ENCODE measurements at regions not wholly inside any gene's neighbourhood (a gene's known extent, or its start where the extent isn't known, plus 50 kb on each side); places are given as distances from the start of the nearest gene placed in this dataset.

GRCh38 chr22:23511627-23512347 is 68.3 kb downstream of the IGLL1 start:
- no peaks in the 10 kb centered on the region for H3K36me3 Mint-ChIP-seq (ENCODE audit: insufficient read depth, unreplicated experiment)
- no TSS peak for BruUV-seq (replicated peaks)
- intact Hi-C loops (cut with micrococcal nuclease), result no loop called here
- peaks cover 21% of the 10 kb centered on the region for H3K27me3 Mint-ChIP-seq (ENCODE audit: insufficient read depth, unreplicated experiment)
- no peak for DNase-seq (ENCODE audit: unreplicated experiment)
- TF ChIP-seq CTCF (IDR thresholded peaks at IDR 0.05; ENCODE audit: unreplicated experiment), result no peak
- H3K9me3 Mint-ChIP-seq (ENCODE audit: unreplicated experiment), result no peaks in the 10 kb centered on the region
- no peak overlapping the region for H3K27ac Mint-ChIP-seq (ENCODE audit: low read depth, unreplicated experiment)
- POLR2A ChIA-PET, result no interaction called here
- no peaks in the 10 kb centered on the region for H3K4me1 Mint-ChIP-seq (ENCODE audit: insufficient read depth, unreplicated experiment)
- CTCF ChIA-PET, result interaction anchor here (0.6 kb wide), 1 partner anchor 358 kb away, joined by 3 read pairs; no protein-coding TSS in a partner anchor
- H3K4me3 Mint-ChIP-seq (ENCODE audit: unreplicated experiment), result no peak overlapping the region

GRCh38 chr22:23509571-23510302 is 70.4 kb downstream of the IGLL1 start:
- DNase-seq (ENCODE audit: unreplicated experiment), result no peak
- H3K27me3 Mint-ChIP-seq (ENCODE audit: insufficient read depth, unreplicated experiment), result peaks cover 25% of the 10 kb centered on the region
- no peak overlapping the region for H3K27ac Mint-ChIP-seq (ENCODE audit: low read depth, unreplicated experiment)
- ChIA-PET POLR2A (no interaction called here), CTCF (no interaction called here)
- H3K4me3 Mint-ChIP-seq (ENCODE audit: unreplicated experiment), result no peak overlapping the region
- H3K9me3 Mint-ChIP-seq (ENCODE audit: unreplicated experiment), result no peaks in the 10 kb centered on the region
- H3K36me3 Mint-ChIP-seq (ENCODE audit: insufficient read depth, unreplicated experiment), result no peaks in the 10 kb centered on the region
- no TSS peak for BruUV-seq (replicated peaks)
- intact Hi-C loops (cut with micrococcal nuclease), result no loop called here
- no peak for TF ChIP-seq CTCF (IDR thresholded peaks at IDR 0.05; ENCODE audit: unreplicated experiment)
- H3K4me1 Mint-ChIP-seq (ENCODE audit: insufficient read depth, unreplicated experiment), result no peaks in the 10 kb centered on the region

GRCh38 chr22:23504516-23504915 is 75.6 kb downstream of the IGLL1 start:
- Mint-ChIP-seq H3K27ac (ENCODE audit: low read depth, unreplicated experiment) (no peak overlapping the region), H3K9me3 (ENCODE audit: unreplicated experiment) (no peaks in the 10 kb centered on the region), H3K36me3 (ENCODE audit: insufficient read depth, unreplicated experiment) (no peaks in the 10 kb centered on the region), H3K27me3 (ENCODE audit: insufficient read depth, unreplicated experiment) (peaks cover 39% of the 10 kb centered on the region), H3K4me1 (ENCODE audit: insufficient read depth, unreplicated experiment) (no peaks in the 10 kb centered on the region), H3K4me3 (ENCODE audit: unreplicated experiment) (no peak overlapping the region)
- ChIA-PET POLR2A (interaction anchor here (0.9 kb wide), 1 partner anchor 93 kb away, joined by 3 read pairs; no protein-coding TSS in a partner anchor), CTCF (no interaction called here)
- intact Hi-C loops (cut with micrococcal nuclease), result no loop called here
- TF ChIP-seq CTCF (IDR thresholded peaks at IDR 0.05; ENCODE audit: unreplicated experiment), result no peak
- DNase-seq (ENCODE audit: unreplicated experiment), result no peak
- no TSS peak for BruUV-seq (replicated peaks)

DNA sequence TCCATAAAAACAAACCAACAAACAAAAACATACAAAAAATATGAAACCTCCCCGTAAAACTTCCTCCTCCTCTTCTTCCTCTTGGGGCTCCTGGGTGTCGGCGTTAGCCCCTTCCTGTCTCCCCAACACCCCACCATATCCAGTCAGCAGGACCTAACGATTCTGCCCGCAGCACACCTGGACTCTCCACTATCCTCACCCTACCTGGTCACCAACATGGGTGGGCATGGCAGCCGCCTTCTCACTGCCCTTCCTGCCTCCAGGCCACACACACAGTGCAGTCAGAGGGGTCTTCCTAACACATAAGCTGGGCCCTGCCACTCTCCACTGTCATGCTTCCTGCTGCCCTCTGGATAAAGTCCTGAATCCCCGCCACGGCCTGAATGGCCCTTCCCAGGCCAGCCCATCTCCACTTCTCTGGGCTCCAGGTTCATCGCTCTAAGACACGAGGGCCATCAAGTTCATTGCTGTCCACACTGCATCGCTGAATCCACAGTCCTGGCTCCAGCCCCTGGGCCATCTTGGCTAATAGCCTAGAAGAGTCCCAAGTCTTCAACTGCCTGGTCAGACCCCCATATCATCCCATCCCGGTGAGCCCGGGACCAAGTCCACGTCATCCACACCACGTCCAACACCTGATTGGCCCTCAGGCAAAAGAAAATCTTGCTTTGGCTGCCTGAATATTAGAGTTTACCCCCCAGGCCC is 76.2 kb downstream of the IGLL1 start:
- Mint-ChIP-seq H3K4me3 (ENCODE audit: unreplicated experiment) (no peak overlapping the region), H3K27me3 (ENCODE audit: insufficient read depth, unreplicated experiment) (peaks cover 43% of the 10 kb centered on the region), H3K36me3 (ENCODE audit: insufficient read depth, unreplicated experiment) (no peaks in the 10 kb centered on the region), H3K4me1 (ENCODE audit: insufficient read depth, unreplicated experiment) (no peaks in the 10 kb centered on the region), H3K9me3 (ENCODE audit: unreplicated experiment) (no peaks in the 10 kb centered on the region), H3K27ac (ENCODE audit: low read depth, unreplicated experiment) (no peak overlapping the region)
- intact Hi-C loops (cut with micrococcal nuclease), result no loop called here
- ChIA-PET POLR2A (interaction anchor here (0.9 kb wide), 1 partner anchor 93 kb away, joined by 3 read pairs; no protein-coding TSS in a partner anchor), CTCF (no interaction called here)
- DNase-seq (ENCODE audit: unreplicated experiment), result no peak
- TF ChIP-seq CTCF (IDR thresholded peaks at IDR 0.05; ENCODE audit: unreplicated experiment), result no peak
- BruUV-seq (replicated peaks), result no TSS peak

Data from MCF 10A (cell line).